ENCODE measurements at regions not wholly inside any gene's neighbourhood (a gene's known extent, or its start where the extent isn't known, plus 50 kb on each side); places are given as distances from the start of the nearest gene placed in this dataset.

- DNase-seq, result no peak
- in situ Hi-C loops (cut with HindIII; ENCODE audit: low pct_ligation_motif_present, low pct_unique_long_range_greater_than_20kb, low sequenced_read_pairs), result no loop called here
Observed at GRCh38 chr3:159185443-159186050, 383.7 kb downstream of the MFSD1 start.

- in situ Hi-C loops (cut with HindIII; ENCODE audit: low pct_ligation_motif_present, low pct_unique_long_range_greater_than_20kb, low sequenced_read_pairs), result no loop called here
- no peak for DNase-seq
Observed at GRCh38 chr3:159186581-159186980, 384.7 kb downstream of the MFSD1 start.

GRCh38 chr3:159187232-159187631 lies 385.4 kb downstream of the MFSD1 start:
- in situ Hi-C loops (cut with HindIII; ENCODE audit: low pct_ligation_motif_present, low pct_unique_long_range_greater_than_20kb, low sequenced_read_pairs), result no loop called here
- no peak for DNase-seq

- DNase-seq, result no peak
- in situ Hi-C loops (cut with HindIII; ENCODE audit: low pct_ligation_motif_present, low pct_unique_long_range_greater_than_20kb, low sequenced_read_pairs), result no loop called here
Observed at GRCh38 chr3:159187706-159188105, 385.9 kb downstream of the MFSD1 start.

GRCh38 chr3:159189994-159190669 lies 388.3 kb downstream of the MFSD1 start:
- no peak for DNase-seq
- in situ Hi-C loops (cut with HindIII; ENCODE audit: low pct_ligation_motif_present, low pct_unique_long_range_greater_than_20kb, low sequenced_read_pairs), result no loop called here

- in situ Hi-C loops (cut with HindIII; ENCODE audit: low pct_ligation_motif_present, low pct_unique_long_range_greater_than_20kb, low sequenced_read_pairs), result no loop called here
- no peak for DNase-seq
Observed at GRCh38 chr3:159191447-159191846, 389.6 kb downstream of the MFSD1 start.

GRCh38 chr3:159196359-159196758 lies 394.5 kb downstream of the MFSD1 start:
- in situ Hi-C loops (cut with HindIII; ENCODE audit: low pct_ligation_motif_present, low pct_unique_long_range_greater_than_20kb, low sequenced_read_pairs), result no loop called here
- no peak for DNase-seq

- in situ Hi-C loops (cut with HindIII; ENCODE audit: low pct_ligation_motif_present, low pct_unique_long_range_greater_than_20kb, low sequenced_read_pairs), result no loop called here
- no peak for DNase-seq
Observed at GRCh38 chr3:159200176-159200575, 398.3 kb downstream of the MFSD1 start.

GRCh38 chr3:159208050-159208449 lies 406.2 kb downstream of the MFSD1 start:
- in situ Hi-C loops (cut with HindIII; ENCODE audit: low pct_ligation_motif_present, low pct_unique_long_range_greater_than_20kb, low sequenced_read_pairs), result no loop called here
- DNase-seq, result no peak

- in situ Hi-C loops (cut with HindIII; ENCODE audit: low pct_ligation_motif_present, low pct_unique_long_range_greater_than_20kb, low sequenced_read_pairs), result no loop called here
- no peak for DNase-seq
Observed at GRCh38 chr3:159209459-159209858, 407.6 kb downstream of the MFSD1 start.

- in situ Hi-C loops (cut with HindIII; ENCODE audit: low pct_ligation_motif_present, low pct_unique_long_range_greater_than_20kb, low sequenced_read_pairs), result no loop called here
Observed at GRCh38 chr3:159210336-159210735, 408.5 kb downstream of the MFSD1 start.

GRCh38 chr3:159216311-159216710 lies 414.5 kb downstream of the MFSD1 start:
- in situ Hi-C loops (cut with HindIII; ENCODE audit: low pct_ligation_motif_present, low pct_unique_long_range_greater_than_20kb, low sequenced_read_pairs), result no loop called here
- no peak for DNase-seq

More at GRCh38 chr3:159210336-159210735, 408.5 kb downstream of the MFSD1 start:
- DNase-seq, result no peak

- in situ Hi-C loops (cut with HindIII; ENCODE audit: low pct_ligation_motif_present, low pct_unique_long_range_greater_than_20kb, low sequenced_read_pairs), result no loop called here
- no peak for DNase-seq
Observed at GRCh38 chr3:159219231-159219630, 417.4 kb downstream of the MFSD1 start.

GRCh38 chr3:159221335-159221734 lies 419.5 kb downstream of the MFSD1 start:
- DNase-seq, result no peak
- in situ Hi-C loops (cut with HindIII; ENCODE audit: low pct_ligation_motif_present, low pct_unique_long_range_greater_than_20kb, low sequenced_read_pairs), result no loop called here

- in situ Hi-C loops (cut with HindIII; ENCODE audit: low pct_ligation_motif_present, low pct_unique_long_range_greater_than_20kb, low sequenced_read_pairs), result no loop called here
- DNase-seq, result no peak
Observed at GRCh38 chr3:159229116-159229680, 427.3 kb downstream of the MFSD1 start.

- no peak for DNase-seq
- in situ Hi-C loops (cut with HindIII; ENCODE audit: low pct_ligation_motif_present, low pct_unique_long_range_greater_than_20kb, low sequenced_read_pairs), result no loop called here
Observed at GRCh38 chr3:159232966-159233365, 431.1 kb downstream of the MFSD1 start.

- DNase-seq, result no peak
- in situ Hi-C loops (cut with HindIII; ENCODE audit: low pct_ligation_motif_present, low pct_unique_long_range_greater_than_20kb, low sequenced_read_pairs), result no loop called here
Observed at GRCh38 chr3:159233734-159234133, 431.9 kb downstream of the MFSD1 start.

GRCh38 chr3:159234306-159234705 lies 432.5 kb downstream of the MFSD1 start:
- in situ Hi-C loops (cut with HindIII; ENCODE audit: low pct_ligation_motif_present, low pct_unique_long_range_greater_than_20kb, low sequenced_read_pairs), result no loop called here
- DNase-seq, result no peak

- no peak for DNase-seq
- in situ Hi-C loops (cut with HindIII; ENCODE audit: low pct_ligation_motif_present, low pct_unique_long_range_greater_than_20kb, low sequenced_read_pairs), result no loop called here
Observed at GRCh38 chr3:159236321-159236720, 434.5 kb downstream of the MFSD1 start.

GRCh38 chr3:159237226-159237625 lies 435.4 kb downstream of the MFSD1 start:
- in situ Hi-C loops (cut with HindIII; ENCODE audit: low pct_ligation_motif_present, low pct_unique_long_range_greater_than_20kb, low sequenced_read_pairs), result no loop called here
- DNase-seq, result no peak
